OCI-LY1 (cell line): ENCODE measurements at regions not wholly inside any gene's neighbourhood (a gene's known extent, or its start where the extent isn't known, plus 50 kb on each side); places are given as distances from the start of the nearest gene placed in this dataset.
"Not testable (repeated sequence)": the region's sequence is repeated elsewhere in the genome, so short reads cannot be mapped to it uniquely, and the experiment has no call there.

Experiments
- H2AFZ ChIP-seq: fragments of 200-600 bp; sonication (generic), shearing (Covaris generic); 2 replicates; pipeline ENCODE4 v1.6.0; 2014; ENCODE audit warnings: antibody characterized with exemption, mild to moderate bottlenecking, low read length
- H3F3A ChIP-seq: fragments of 200-600 bp; sonication (generic), shearing (Covaris generic); 2 replicates; pipeline ENCODE4 v1.6.0; 2014; ENCODE audit warnings: mild to moderate bottlenecking, antibody characterized with exemption, low read length, moderate library complexity; ENCODE audit not compliant: insufficient read depth
- H3K27ac ChIP-seq: fragments of 200-600 bp; sonication (generic); 2 replicates; pipeline ENCODE4 v1.5.1; 2014; ENCODE audit warnings: low read length, mixed run types, mild to moderate bottlenecking, low read depth; ENCODE audit not compliant: poor library complexity, severe bottlenecking
- H3K27me3 ChIP-seq: fragments of 200-600 bp; sonication (generic); 2 replicates; pipeline ENCODE4 v1.6.0; 2014; ENCODE audit warnings: antibody characterized with exemption, mild to moderate bottlenecking, low read length, moderate library complexity; ENCODE audit not compliant: insufficient read depth
- H3K36me3 ChIP-seq: fragments of 200-600 bp; sonication (generic); 2 replicates; pipeline ENCODE4 v1.6.1; 2014; ENCODE audit warnings: mild to moderate bottlenecking, antibody characterized with exemption, low read length, moderate library complexity, mixed read lengths; ENCODE audit not compliant: insufficient read depth
- H3K4me1 ChIP-seq: fragments of 200-600 bp; sonication (generic); 2 replicates; pipeline ENCODE4 v1.5.1; 2014; ENCODE audit warnings: mild to moderate bottlenecking, low read length, moderate library complexity; ENCODE audit not compliant: insufficient read depth, severe bottlenecking
- H3K4me2 ChIP-seq: fragments of 200-600 bp; sonication (generic), shearing (Covaris generic); 2 replicates; pipeline ENCODE4 v1.6.1; 2014; ENCODE audit warnings: low read length
- H3K4me3 ChIP-seq: fragments of 200-600 bp; sonication (generic); 2 replicates; pipeline ENCODE4 v1.5.1; 2014; ENCODE audit warnings: low read length, low read depth, mild to moderate bottlenecking, mixed read lengths; ENCODE audit not compliant: poor library complexity, severe bottlenecking
- H3K79me2 ChIP-seq: fragments of 200-600 bp; shearing (Covaris generic); 2 replicates; pipeline ENCODE4 v1.6.1; 2016; ENCODE audit warnings: mixed run types, low read length, mixed read lengths; ENCODE audit not compliant: insufficient read depth
- H3K9ac ChIP-seq: fragments of 200-600 bp; sonication (generic), shearing (Covaris generic); 2 replicates; pipeline ENCODE4 v1.6.1; 2014; ENCODE audit warnings: mild to moderate bottlenecking, low read length, mixed read lengths
- H3K9me2 ChIP-seq: fragments of 200-600 bp; sonication (generic), shearing (Covaris generic); 2 replicates; pipeline ENCODE4 v1.6.1; 2014; ENCODE audit warnings: low read depth, mild to moderate bottlenecking, low read length, mixed read lengths
- H3K9me3 ChIP-seq: fragments of 200-600 bp; shearing (Covaris generic); 2 replicates; pipeline ENCODE4 v1.6.1; 2014; ENCODE audit warnings: low read length, mixed read lengths
- H4K20me1 ChIP-seq: fragments of 200-600 bp; sonication (generic), shearing (Covaris generic); 2 replicates; pipeline ENCODE4 v1.6.0; 2016; ENCODE audit warnings: mild to moderate bottlenecking, low read length; ENCODE audit not compliant: insufficient read depth
- CTCF ChIP-seq: fragments of 200-600 bp; sonication (generic), shearing (Covaris generic); IDR thresholded peaks from 2 replicates; pipeline ENCODE4 v1.5.1; 2017; ENCODE audit warnings: mild to moderate bottlenecking, antibody characterized with exemption, low read length, moderate library complexity, mixed read lengths
- EZH2 ChIP-seq: fragments of 200-600 bp; sonication (generic), shearing (Covaris generic); IDR thresholded peaks from 2 replicates; pipeline ENCODE4 v1.8.0; 2017; ENCODE audit warnings: borderline replicate concordance, mixed run types, mild to moderate bottlenecking, antibody characterized with exemption, low read length, moderate library complexity, mixed read lengths

GRCh38 chr2:14082640-14083039 lies 549.9 kb upstream of the LRATD1 start:
- Histone ChIP-seq H3K9me2 (no peaks in the 10 kb centered on the region), H3K9me3 (no peaks in the 10 kb centered on the region), H3K36me3 (no peaks in the 10 kb centered on the region), H3K27ac (no peak overlapping the region), H3F3A (no peaks in the 10 kb centered on the region), H3K4me3 (no peak overlapping the region), H3K79me2 (no peaks in the 10 kb centered on the region), H3K4me2 (no peak overlapping the region), H3K9ac (no peak overlapping the region), H3K4me1 (no peaks in the 10 kb centered on the region), H2AFZ (no peak overlapping the region), H3K27me3 (no peaks in the 10 kb centered on the region), H4K20me1 (no peaks in the 10 kb centered on the region)
- TF ChIP-seq EZH2 = no peak
- no peak for TF ChIP-seq CTCF

- H3K4me3 ChIP-seq = no peak overlapping the region
- H3K4me2 ChIP-seq = no peak overlapping the region
- no peaks in the 10 kb centered on the region for H3K9me2 ChIP-seq
- H3F3A ChIP-seq = no peaks in the 10 kb centered on the region
- no peaks in the 10 kb centered on the region for H4K20me1 ChIP-seq
- no peak for TF ChIP-seq CTCF
- no peak for TF ChIP-seq EZH2
- H3K9me3 ChIP-seq = no peaks in the 10 kb centered on the region
- no peak overlapping the region for H3K9ac ChIP-seq
- no peaks in the 10 kb centered on the region for H3K27me3 ChIP-seq
- no peak overlapping the region for H3K27ac ChIP-seq
- no peaks in the 10 kb centered on the region for H3K36me3 ChIP-seq
- no peak overlapping the region for H2AFZ ChIP-seq
- no peaks in the 10 kb centered on the region for H3K79me2 ChIP-seq
- H3K4me1 ChIP-seq = no peaks in the 10 kb centered on the region
Observed at GRCh38 chr2:14094592-14094991, 537.9 kb upstream of the LRATD1 start.

- not testable (repeated sequence) for H3K9me2 ChIP-seq, H4K20me1 ChIP-seq, H3K27ac ChIP-seq, H3K36me3 ChIP-seq, H2AFZ ChIP-seq, H3F3A ChIP-seq, H3K4me3 ChIP-seq, H3K79me2 ChIP-seq, H3K9ac ChIP-seq, H3K4me2 ChIP-seq, H3K4me1 ChIP-seq, H3K27me3 ChIP-seq, H3K9me3 ChIP-seq
Observed at GRCh38 chr2:14099101-14099500, 533.4 kb upstream of the LRATD1 start.

- TF ChIP-seq EZH2 = no peak
- no peak for TF ChIP-seq CTCF
- Histone ChIP-seq H3K9me3 (no peaks in the 10 kb centered on the region), H3K27me3 (no peaks in the 10 kb centered on the region), H3K4me2 (no peak overlapping the region), H3K36me3 (no peaks in the 10 kb centered on the region), H3K79me2 (no peaks in the 10 kb centered on the region), H3K4me3 (no peak overlapping the region), H2AFZ (no peak overlapping the region), H3K27ac (no peak overlapping the region), H4K20me1 (no peaks in the 10 kb centered on the region), H3K4me1 (no peaks in the 10 kb centered on the region), H3K9me2 (no peaks in the 10 kb centered on the region), H3K9ac (no peak overlapping the region), H3F3A (no peaks in the 10 kb centered on the region)
Observed at GRCh38 chr2:14114275-14114674, 518.2 kb upstream of the LRATD1 start.
